ENCODE measurements at regions not wholly inside any gene's neighbourhood (a gene's known extent, or its start where the extent isn't known, plus 50 kb on each side); places are given as distances from the start of the nearest gene placed in this dataset.

DNA sequence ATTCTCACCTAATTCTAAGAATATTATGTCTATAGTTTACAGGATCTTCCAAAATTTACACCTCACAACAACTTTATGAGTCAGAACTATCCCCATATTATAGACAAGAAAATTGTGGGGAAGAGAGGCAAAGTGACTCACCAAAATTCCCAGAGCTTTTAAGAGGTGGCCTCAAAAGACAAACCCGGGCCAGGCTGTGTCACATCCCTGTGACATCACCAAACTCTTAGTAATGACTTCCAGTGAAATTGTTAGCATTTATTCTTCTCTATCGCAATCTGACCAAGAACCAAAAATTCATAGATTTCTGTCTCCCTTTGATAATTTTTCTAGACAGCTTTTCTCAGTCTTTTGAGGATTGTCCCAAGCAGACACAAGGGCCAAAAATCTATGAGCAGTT lies 134.3 kb downstream of the SNX19 start:
- no peaks in the 10 kb centered on the region for H3K79me2 ChIP-seq (ENCODE audit: insufficient read depth, low read length)
- H3K4me3 ChIP-seq (ENCODE audit: low read depth in 1 of 2, low read length in 2 of 2) = no peak overlapping the region
- H3K4me2 ChIP-seq (ENCODE audit: insufficient read depth, low read length) = no peak overlapping the region
- no peak overlapping the region for H3K27ac ChIP-seq (ENCODE audit: low read length)
- peaks cover 10% of the 10 kb centered on the region for H3K27me3 ChIP-seq (ENCODE audit: insufficient read depth, low read length, poor library complexity)
- no peak for TF ChIP-seq EZH2 (IDR thresholded peaks at IDR 0.05; ENCODE audit: borderline replicate concordance, low read depth, low read length, severe bottlenecking)
- TF ChIP-seq, protein P1, sequence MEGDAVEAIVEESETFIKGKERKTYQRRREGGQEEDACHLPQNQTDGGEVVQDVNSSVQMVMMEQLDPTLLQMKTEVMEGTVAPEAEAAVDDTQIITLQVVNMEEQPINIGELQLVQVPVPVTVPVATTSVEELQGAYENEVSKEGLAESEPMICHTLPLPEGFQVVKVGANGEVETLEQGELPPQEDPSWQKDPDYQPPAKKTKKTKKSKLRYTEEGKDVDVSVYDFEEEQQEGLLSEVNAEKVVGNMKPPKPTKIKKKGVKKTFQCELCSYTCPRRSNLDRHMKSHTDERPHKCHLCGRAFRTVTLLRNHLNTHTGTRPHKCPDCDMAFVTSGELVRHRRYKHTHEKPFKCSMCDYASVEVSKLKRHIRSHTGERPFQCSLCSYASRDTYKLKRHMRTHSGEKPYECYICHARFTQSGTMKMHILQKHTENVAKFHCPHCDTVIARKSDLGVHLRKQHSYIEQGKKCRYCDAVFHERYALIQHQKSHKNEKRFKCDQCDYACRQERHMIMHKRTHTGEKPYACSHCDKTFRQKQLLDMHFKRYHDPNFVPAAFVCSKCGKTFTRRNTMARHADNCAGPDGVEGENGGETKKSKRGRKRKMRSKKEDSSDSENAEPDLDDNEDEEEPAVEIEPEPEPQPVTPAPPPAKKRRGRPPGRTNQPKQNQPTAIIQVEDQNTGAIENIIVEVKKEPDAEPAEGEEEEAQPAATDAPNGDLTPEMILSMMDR (IDR thresholded peaks at IDR 0.05; ENCODE audit: borderline replicate concordance, extremely low read depth, low read length, poor library complexity, severe bottlenecking) = no peak
- no peaks in the 10 kb centered on the region for H3K4me1 ChIP-seq (ENCODE audit: insufficient read depth, low read length)
- no peak overlapping the region for H2AFZ ChIP-seq (ENCODE audit: low read depth, low read length)
- H3K9me3 ChIP-seq (ENCODE audit: insufficient read depth, low read length, severe bottlenecking) = no peaks in the 10 kb centered on the region
- DNase-seq (no peak), ATAC-seq (ENCODE audit: insufficient read depth, low read depth) (no peak)
- no peak overlapping the region for H3K9ac ChIP-seq (ENCODE audit: low read depth, low read length)
- no peaks in the 10 kb centered on the region for H4K20me1 ChIP-seq (ENCODE audit: insufficient read depth, low read length)
- no peaks in the 10 kb centered on the region for H3K36me3 ChIP-seq (ENCODE audit: insufficient read depth, low read length)

DNA sequence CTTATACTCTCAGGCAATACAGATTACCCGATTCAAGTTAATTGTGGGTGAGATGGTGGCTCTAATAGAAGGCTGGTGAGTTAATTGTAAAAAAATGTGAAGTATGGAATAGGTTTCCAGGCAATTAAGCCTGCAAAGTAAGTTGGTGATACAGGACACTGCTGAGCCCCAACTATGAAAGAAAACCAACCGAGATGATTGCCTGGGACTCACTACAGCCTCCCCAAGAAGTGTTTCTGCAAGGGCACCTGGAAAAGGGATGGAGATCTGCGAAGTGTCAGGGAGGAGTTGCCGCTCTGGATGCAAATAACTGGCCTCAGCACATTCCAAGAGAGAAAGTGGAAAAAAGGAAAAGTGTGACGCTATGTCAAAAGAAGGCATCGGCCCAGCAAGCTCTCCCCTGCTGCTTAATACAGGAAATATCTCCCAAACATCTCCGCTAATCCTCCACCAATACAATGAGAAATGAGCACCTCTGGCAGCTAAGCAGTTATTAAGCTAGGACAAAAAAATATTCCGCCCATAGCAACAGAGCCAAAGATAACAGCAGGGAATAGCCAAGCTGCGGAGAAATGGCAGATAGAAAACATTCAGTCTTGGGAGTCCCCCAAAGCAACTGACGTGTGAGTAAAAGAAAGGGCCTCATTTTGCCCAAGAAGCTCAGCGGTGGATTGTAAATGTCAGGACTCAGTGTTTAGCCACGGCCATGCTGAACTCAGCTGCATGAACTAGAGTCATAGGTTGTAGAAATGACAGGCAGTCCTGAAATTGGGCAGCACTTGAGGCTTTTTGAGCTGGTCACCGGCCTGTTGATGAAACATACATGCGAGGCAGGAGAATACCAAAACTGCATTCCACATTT lies 133.7 kb downstream of the SNX19 start:
- no peak for ATAC-seq (ENCODE audit: insufficient read depth, low read depth)
- no peaks in the 10 kb centered on the region for H3K79me2 ChIP-seq (ENCODE audit: insufficient read depth, low read length)
- H3K4me1 ChIP-seq (ENCODE audit: insufficient read depth, low read length) = no peaks in the 10 kb centered on the region
- H3K4me3 ChIP-seq (ENCODE audit: low read depth in 1 of 2, low read length in 2 of 2) = no peak overlapping the region
- no peak overlapping the region for H3K27ac ChIP-seq (ENCODE audit: low read length)
- no peak overlapping the region for H3K4me2 ChIP-seq (ENCODE audit: insufficient read depth, low read length)
- no peaks in the 10 kb centered on the region for H3K9me3 ChIP-seq (ENCODE audit: insufficient read depth, low read length, severe bottlenecking)
- peaks cover 10% of the 10 kb centered on the region for H3K27me3 ChIP-seq (ENCODE audit: insufficient read depth, low read length, poor library complexity)
- DNase-seq = no peak
- H3K36me3 ChIP-seq (ENCODE audit: insufficient read depth, low read length) = no peaks in the 10 kb centered on the region
- no peaks in the 10 kb centered on the region for H4K20me1 ChIP-seq (ENCODE audit: insufficient read depth, low read length)
- no peak overlapping the region for H3K9ac ChIP-seq (ENCODE audit: low read depth, low read length)
- TF ChIP-seq, protein P1 (IDR thresholded peaks at IDR 0.05; ENCODE audit: borderline replicate concordance, extremely low read depth, low read length, poor library complexity, severe bottlenecking) = no peak
- TF ChIP-seq EZH2 (IDR thresholded peaks at IDR 0.05; ENCODE audit: borderline replicate concordance, low read depth, low read length, severe bottlenecking) = no peak
- H2AFZ ChIP-seq (ENCODE audit: low read depth, low read length) = no peak overlapping the region

DNA sequence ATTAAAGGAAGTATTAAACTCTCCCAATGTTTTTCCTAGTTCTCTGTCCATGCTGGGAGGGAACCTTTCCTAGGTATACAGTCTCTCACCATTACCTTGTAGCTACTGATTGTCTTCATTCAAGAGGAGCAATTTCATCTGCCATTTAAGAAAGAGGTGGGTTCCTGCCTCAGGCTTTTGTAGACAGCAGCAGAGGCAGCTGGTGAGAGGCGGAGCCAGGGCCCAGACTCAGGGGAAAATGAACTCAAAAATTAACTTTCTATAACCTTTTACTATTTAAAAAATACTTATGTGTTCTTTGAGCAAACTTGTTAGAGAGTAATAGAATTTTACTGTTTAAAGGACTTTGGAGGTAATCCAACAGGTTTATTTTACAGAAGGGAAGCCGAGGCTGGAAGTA lies 133.0 kb downstream of the SNX19 start:
- no peaks in the 10 kb centered on the region for H3K9me3 ChIP-seq (ENCODE audit: insufficient read depth, low read length, severe bottlenecking)
- ATAC-seq (ENCODE audit: insufficient read depth, low read depth) (no peak), DNase-seq (no peak)
- H3K27me3 ChIP-seq (ENCODE audit: insufficient read depth, low read length, poor library complexity) = peaks cover 10% of the 10 kb centered on the region
- H3K4me2 ChIP-seq (ENCODE audit: insufficient read depth, low read length) = no peak overlapping the region
- H3K27ac ChIP-seq (ENCODE audit: low read length) = no peak overlapping the region
- no peaks in the 10 kb centered on the region for H3K4me1 ChIP-seq (ENCODE audit: insufficient read depth, low read length)
- H3K36me3 ChIP-seq (ENCODE audit: insufficient read depth, low read length) = no peaks in the 10 kb centered on the region
- H3K79me2 ChIP-seq (ENCODE audit: insufficient read depth, low read length) = no peaks in the 10 kb centered on the region
- H4K20me1 ChIP-seq (ENCODE audit: insufficient read depth, low read length) = no peaks in the 10 kb centered on the region
- H2AFZ ChIP-seq (ENCODE audit: low read depth, low read length) = no peak overlapping the region
- no peak overlapping the region for H3K4me3 ChIP-seq (ENCODE audit: low read depth in 1 of 2, low read length in 2 of 2)
- no peak overlapping the region for H3K9ac ChIP-seq (ENCODE audit: low read depth, low read length)
- no peak for TF ChIP-seq EZH2 (IDR thresholded peaks at IDR 0.05; ENCODE audit: borderline replicate concordance, low read depth, low read length, severe bottlenecking)
- TF ChIP-seq, protein P1 (IDR thresholded peaks at IDR 0.05; ENCODE audit: borderline replicate concordance, extremely low read depth, low read length, poor library complexity, severe bottlenecking) = no peak
